ENCODE measurements at regions not wholly inside any gene's neighbourhood (a gene's known extent, or its start where the extent isn't known, plus 50 kb on each side); places are given as distances from the start of the nearest gene placed in this dataset.
A peak's percentile ranks its signal among the peaks of the same experiment; 100 is the strongest.

GRCh38 chr6:47414423-47415167 is 63.0 kb upstream of the CD2AP start:
- POLR2A ChIA-PET, result interaction anchor here (2.0 kb wide), 1 partner anchor 63 kb away, joined by 13 read pairs; the partner anchor contains the start of gene CD2AP
- under 1% methylated on average over 14 of the region's 14 CpGs for WGBS (ENCODE audit: missing lambda C conversion rate)
- FAIRE-seq (no peak), ATAC-seq (peak; percentile 67 to 78; a peak in 5 of 6 replicates), DNase-seq (ENCODE audit: low read depth in 1 of 2, low spot score in 1 of 2) (peak in 1 of 2 experiments; percentile 63)
- H3K4me2 ChIP-seq, result peak overlapping the region; percentile 75
- peak overlapping the region; percentile 73 to 83 for H3K27ac ChIP-seq
- H3K4me3 ChIP-seq, result peak overlapping the region; percentile 35
- peaks cover 17% of the 10 kb centered on the region for H3K4me1 ChIP-seq
- CTCF ChIA-PET, result interaction anchor here (0.6 to 2.0 kb wide), 14 partner anchors 9 to 366 kb away, joined by 3 to 10 read pairs (median 4); partner anchors contain the start of gene CD2AP
- TF ChIP-seq RAD21 (conservative IDR thresholded peaks at IDR 0.05 in 1 of 2, IDR thresholded peaks at IDR 0.05 in 1 of 2) (no peak), RCOR1 (IDR thresholded peaks at IDR 0.05; ENCODE audit: low read depth, low read length) (no peak), RARB (CRISPR knock-in tag; IDR thresholded peaks at IDR 0.05) (no peak), CHD2 (IDR thresholded peaks at IDR 0.05; ENCODE audit: low read length, partially characterized antibody) (no peak), NPAS2 (CRISPR knock-in tag; IDR thresholded peaks at IDR 0.05; ENCODE audit: borderline replicate concordance) (no peak), EHMT2 (IDR thresholded peaks at IDR 0.05; ENCODE audit: low read depth) (no peak), EHF (CRISPR knock-in tag; IDR thresholded peaks at IDR 0.05) (no peak), HEYL (CRISPR knock-in tag; IDR thresholded peaks at IDR 0.05) (no peak), KDM1A (IDR thresholded peaks at IDR 0.05; ENCODE audit: low read depth) (no peak), JUNB (IDR thresholded peaks at IDR 0.05) (no peak)
- TF ChIP-seq, protein P1, sequence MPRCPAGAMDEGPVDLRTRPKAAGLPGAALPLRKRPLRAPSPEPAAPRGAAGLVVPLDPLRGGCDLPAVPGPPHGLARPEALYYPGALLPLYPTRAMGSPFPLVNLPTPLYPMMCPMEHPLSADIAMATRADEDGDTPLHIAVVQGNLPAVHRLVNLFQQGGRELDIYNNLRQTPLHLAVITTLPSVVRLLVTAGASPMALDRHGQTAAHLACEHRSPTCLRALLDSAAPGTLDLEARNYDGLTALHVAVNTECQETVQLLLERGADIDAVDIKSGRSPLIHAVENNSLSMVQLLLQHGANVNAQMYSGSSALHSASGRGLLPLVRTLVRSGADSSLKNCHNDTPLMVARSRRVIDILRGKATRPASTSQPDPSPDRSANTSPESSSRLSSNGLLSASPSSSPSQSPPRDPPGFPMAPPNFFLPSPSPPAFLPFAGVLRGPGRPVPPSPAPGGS (IDR thresholded peaks at IDR 0.05), result no peak
- no peaks in the 10 kb centered on the region for H3K9me3 ChIP-seq

GRCh38 chr6:47416396-47417345 is 60.9 kb upstream of the CD2AP start:
- Histone ChIP-seq H3K27ac (peak overlapping the region in 1 of 2 experiments; percentile 32; a peak in 1 of 6 replicates), H3K4me1 (peaks cover 31% of the 10 kb centered on the region), H3K4me3 (no peak overlapping the region), H3K4me2 (no peak overlapping the region), H3K9me3 (no peaks in the 10 kb centered on the region)
- CTCF ChIA-PET, result interaction anchor here (0.6 kb wide), 1 partner anchor 364 kb away, joined by 3 read pairs; no protein-coding TSS in a partner anchor
- DNase-seq (ENCODE audit: low read depth in 1 of 2, low spot score in 1 of 2) (no peak), ATAC-seq (no peak), FAIRE-seq (no peak)
- WGBS (ENCODE audit: missing lambda C conversion rate), result 93% methylated on average over 4 of the region's 4 CpGs
- POLR2A ChIA-PET, result no interaction called here
- no peak for TF ChIP-seq ZC3H11A (IDR thresholded peaks at IDR 0.05)
- no peak for TF ChIP-seq EHMT2 (IDR thresholded peaks at IDR 0.05; ENCODE audit: low read depth)
- no peak for TF ChIP-seq JUN (IDR thresholded peaks at IDR 0.05)
- no peak for TF ChIP-seq CHD4 (IDR thresholded peaks at IDR 0.05; ENCODE audit: borderline replicate concordance)
- TF ChIP-seq NFE2L2 (conservative IDR thresholded peaks at IDR 0.05; ENCODE audit: low read length), result no peak
- TF ChIP-seq EP300 (IDR thresholded peaks at IDR 0.05), result no peak

DNA sequence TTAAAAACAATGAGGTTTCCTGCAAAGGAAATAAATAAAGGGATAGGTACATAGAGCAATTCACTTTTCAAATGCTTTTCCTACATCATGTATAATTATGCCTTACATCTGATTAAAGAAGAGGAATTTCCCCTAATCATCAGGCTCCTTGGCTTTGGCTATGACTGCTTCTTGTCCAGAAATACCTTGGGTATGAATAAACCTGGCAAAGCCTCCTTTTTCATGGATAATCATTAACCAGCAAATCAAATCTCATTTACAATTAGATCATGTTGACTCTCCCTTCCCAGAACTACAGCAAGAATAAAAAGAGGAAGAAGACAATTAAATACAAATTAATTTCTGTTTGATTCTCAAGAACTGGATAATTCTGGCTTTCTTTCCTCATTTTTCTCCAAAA is 58.0 kb upstream of the CD2AP start:
- ATAC-seq, result peak; percentile 60 to 64; a peak in 4 of 6 replicates
- peak overlapping the region; percentile 55 to 70; a peak in 4 of 6 replicates for H3K27ac ChIP-seq
- no peak overlapping the region for H3K4me3 ChIP-seq
- peak in 1 of 2 experiments; percentile 51 for DNase-seq (ENCODE audit: low read depth in 1 of 2, low spot score in 1 of 2)
- FAIRE-seq, result peak; percentile 78
- H3K9me3 ChIP-seq, result no peaks in the 10 kb centered on the region
- peaks cover 27% of the 10 kb centered on the region for H3K4me1 ChIP-seq
- POLR2A ChIA-PET, result interaction anchor here (2.5 kb wide), 1 partner anchor 58 kb away, joined by 23 read pairs; the partner anchor contains the start of gene CD2AP
- CTCF ChIA-PET, result interaction anchor here (0.8 kb wide), 1 partner anchor 80 kb away, joined by 3 read pairs; no protein-coding TSS in a partner anchor
- peak overlapping the region; percentile 67 for H3K4me2 ChIP-seq
- TF ChIP-seq, protein P2, sequence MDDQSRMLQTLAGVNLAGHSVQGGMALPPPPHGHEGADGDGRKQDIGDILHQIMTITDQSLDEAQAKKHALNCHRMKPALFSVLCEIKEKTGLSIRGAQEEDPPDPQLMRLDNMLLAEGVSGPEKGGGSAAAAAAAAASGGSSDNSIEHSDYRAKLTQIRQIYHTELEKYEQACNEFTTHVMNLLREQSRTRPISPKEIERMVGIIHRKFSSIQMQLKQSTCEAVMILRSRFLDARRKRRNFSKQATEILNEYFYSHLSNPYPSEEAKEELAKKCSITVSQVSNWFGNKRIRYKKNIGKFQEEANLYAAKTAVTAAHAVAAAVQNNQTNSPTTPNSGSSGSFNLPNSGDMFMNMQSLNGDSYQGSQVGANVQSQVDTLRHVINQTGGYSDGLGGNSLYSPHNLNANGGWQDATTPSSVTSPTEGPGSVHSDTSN (IDR thresholded peaks at IDR 0.05), result no peak
- no peak for TF ChIP-seq TFCP2L1 (CRISPR knock-in tag; IDR thresholded peaks at IDR 0.05)
- TF ChIP-seq CHD4 (IDR thresholded peaks at IDR 0.05; ENCODE audit: borderline replicate concordance), result no peak
- TF ChIP-seq PHF8 (IDR thresholded peaks at IDR 0.05; ENCODE audit: borderline replicate concordance, low read depth), result no peak
- TF ChIP-seq RFX5 (IDR thresholded peaks at IDR 0.05), result no peak
- no peak for TF ChIP-seq FOSL2 (IDR thresholded peaks at IDR 0.05)
- peak; percentile 36; the same call in 1 of the 2 replicates for TF ChIP-seq FOSL2 (CRISPR knock-in tag; IDR thresholded peaks at IDR 0.05)
- TF ChIP-seq, protein P3, sequence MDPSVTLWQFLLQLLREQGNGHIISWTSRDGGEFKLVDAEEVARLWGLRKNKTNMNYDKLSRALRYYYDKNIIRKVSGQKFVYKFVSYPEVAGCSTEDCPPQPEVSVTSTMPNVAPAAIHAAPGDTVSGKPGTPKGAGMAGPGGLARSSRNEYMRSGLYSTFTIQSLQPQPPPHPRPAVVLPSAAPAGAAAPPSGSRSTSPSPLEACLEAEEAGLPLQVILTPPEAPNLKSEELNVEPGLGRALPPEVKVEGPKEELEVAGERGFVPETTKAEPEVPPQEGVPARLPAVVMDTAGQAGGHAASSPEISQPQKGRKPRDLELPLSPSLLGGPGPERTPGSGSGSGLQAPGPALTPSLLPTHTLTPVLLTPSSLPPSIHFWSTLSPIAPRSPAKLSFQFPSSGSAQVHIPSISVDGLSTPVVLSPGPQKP (IDR thresholded peaks at IDR 0.05; ENCODE audit: low read depth, low read length), result no peak
- no peak for TF ChIP-seq NR3C1 (IDR thresholded peaks at IDR 0.05)
- no peak for TF ChIP-seq ESRRA (IDR thresholded peaks at IDR 0.05; ENCODE audit: borderline replicate concordance, low read length)
- no peak for TF ChIP-seq NFE2L2 (conservative IDR thresholded peaks at IDR 0.05; ENCODE audit: low read length)
- peak; percentile 30; the same call in 1 of the 2 replicates for TF ChIP-seq GATA3 (IDR thresholded peaks at IDR 0.05; ENCODE audit: borderline replicate concordance)
- TF ChIP-seq JUNB (IDR thresholded peaks at IDR 0.05), result peak; percentile 42
- no peak for TF ChIP-seq CBX8 (IDR thresholded peaks at IDR 0.05)
- TF ChIP-seq EHMT2 (IDR thresholded peaks at IDR 0.05; ENCODE audit: low read depth), result no peak
